ENCODE measurements at regions not wholly inside any gene's neighbourhood (a gene's known extent, or its start where the extent isn't known, plus 50 kb on each side); places are given as distances from the start of the nearest gene placed in this dataset.

GRCh38 chrX:7316280-7316679 is 168.3 kb upstream of the PUDP start:
- TF ChIP-seq, protein P1, sequence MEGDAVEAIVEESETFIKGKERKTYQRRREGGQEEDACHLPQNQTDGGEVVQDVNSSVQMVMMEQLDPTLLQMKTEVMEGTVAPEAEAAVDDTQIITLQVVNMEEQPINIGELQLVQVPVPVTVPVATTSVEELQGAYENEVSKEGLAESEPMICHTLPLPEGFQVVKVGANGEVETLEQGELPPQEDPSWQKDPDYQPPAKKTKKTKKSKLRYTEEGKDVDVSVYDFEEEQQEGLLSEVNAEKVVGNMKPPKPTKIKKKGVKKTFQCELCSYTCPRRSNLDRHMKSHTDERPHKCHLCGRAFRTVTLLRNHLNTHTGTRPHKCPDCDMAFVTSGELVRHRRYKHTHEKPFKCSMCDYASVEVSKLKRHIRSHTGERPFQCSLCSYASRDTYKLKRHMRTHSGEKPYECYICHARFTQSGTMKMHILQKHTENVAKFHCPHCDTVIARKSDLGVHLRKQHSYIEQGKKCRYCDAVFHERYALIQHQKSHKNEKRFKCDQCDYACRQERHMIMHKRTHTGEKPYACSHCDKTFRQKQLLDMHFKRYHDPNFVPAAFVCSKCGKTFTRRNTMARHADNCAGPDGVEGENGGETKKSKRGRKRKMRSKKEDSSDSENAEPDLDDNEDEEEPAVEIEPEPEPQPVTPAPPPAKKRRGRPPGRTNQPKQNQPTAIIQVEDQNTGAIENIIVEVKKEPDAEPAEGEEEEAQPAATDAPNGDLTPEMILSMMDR (IDR thresholded peaks at IDR 0.05; ENCODE audit: low read depth, low read length, poor library complexity, severe bottlenecking) = no peak
- TF ChIP-seq EZH2phosphoT487 (IDR thresholded peaks at IDR 0.05; ENCODE audit: borderline replicate concordance, low read length) = no peak

Data from DOHH2 (cell line).